ENCODE measurements at regions not wholly inside any gene's neighbourhood (a gene's known extent, or its start where the extent isn't known, plus 50 kb on each side); places are given as distances from the start of the nearest gene placed in this dataset.
"Not testable (repeated sequence)": the region's sequence is repeated elsewhere in the genome, so short reads cannot be mapped to it uniquely, and the experiment has no call there.

GRCh38 chr3:194910414-194910984, 224.8 kb downstream of the FAM43A start:
- in situ Hi-C loops (cut with HindIII; ENCODE audit: low sequenced_read_pairs): no loop called here
- DNase-seq (ENCODE audit: low read depth, low spot score): no peak
- TF ChIP-seq, protein P1, sequence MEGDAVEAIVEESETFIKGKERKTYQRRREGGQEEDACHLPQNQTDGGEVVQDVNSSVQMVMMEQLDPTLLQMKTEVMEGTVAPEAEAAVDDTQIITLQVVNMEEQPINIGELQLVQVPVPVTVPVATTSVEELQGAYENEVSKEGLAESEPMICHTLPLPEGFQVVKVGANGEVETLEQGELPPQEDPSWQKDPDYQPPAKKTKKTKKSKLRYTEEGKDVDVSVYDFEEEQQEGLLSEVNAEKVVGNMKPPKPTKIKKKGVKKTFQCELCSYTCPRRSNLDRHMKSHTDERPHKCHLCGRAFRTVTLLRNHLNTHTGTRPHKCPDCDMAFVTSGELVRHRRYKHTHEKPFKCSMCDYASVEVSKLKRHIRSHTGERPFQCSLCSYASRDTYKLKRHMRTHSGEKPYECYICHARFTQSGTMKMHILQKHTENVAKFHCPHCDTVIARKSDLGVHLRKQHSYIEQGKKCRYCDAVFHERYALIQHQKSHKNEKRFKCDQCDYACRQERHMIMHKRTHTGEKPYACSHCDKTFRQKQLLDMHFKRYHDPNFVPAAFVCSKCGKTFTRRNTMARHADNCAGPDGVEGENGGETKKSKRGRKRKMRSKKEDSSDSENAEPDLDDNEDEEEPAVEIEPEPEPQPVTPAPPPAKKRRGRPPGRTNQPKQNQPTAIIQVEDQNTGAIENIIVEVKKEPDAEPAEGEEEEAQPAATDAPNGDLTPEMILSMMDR (IDR thresholded peaks at IDR 0.05; ENCODE audit: low read depth, low read length): no peak
- H3K4me3 ChIP-seq (ENCODE audit: low read depth, low read length): no peak overlapping the region

DNA sequence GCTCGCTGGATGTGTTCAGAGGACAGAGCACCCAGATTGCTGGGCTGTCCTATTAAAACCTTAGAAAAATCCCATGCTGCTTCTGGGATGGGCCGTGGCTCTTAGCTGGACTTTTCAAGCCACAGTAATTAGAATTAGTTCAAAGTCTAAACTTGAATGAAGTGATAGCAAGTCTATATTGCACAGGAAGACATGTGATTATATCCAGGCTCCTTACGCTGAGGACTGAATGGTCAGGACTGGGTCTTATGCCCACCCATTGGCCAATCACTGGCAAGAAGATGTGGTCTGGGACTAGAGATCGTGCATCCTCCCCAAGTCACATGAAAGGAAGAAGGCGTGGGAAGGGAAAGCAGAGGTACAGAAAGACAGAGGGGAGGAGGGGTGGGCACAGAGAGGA, 227.6 kb downstream of the FAM43A start:
- H3K4me3 ChIP-seq (ENCODE audit: low read depth, low read length): no peak overlapping the region
- in situ Hi-C loops (cut with HindIII; ENCODE audit: low sequenced_read_pairs): no loop called here
- DNase-seq (ENCODE audit: low read depth, low spot score): no peak
- TF ChIP-seq, protein P1 (IDR thresholded peaks at IDR 0.05; ENCODE audit: low read depth, low read length): no peak

DNA sequence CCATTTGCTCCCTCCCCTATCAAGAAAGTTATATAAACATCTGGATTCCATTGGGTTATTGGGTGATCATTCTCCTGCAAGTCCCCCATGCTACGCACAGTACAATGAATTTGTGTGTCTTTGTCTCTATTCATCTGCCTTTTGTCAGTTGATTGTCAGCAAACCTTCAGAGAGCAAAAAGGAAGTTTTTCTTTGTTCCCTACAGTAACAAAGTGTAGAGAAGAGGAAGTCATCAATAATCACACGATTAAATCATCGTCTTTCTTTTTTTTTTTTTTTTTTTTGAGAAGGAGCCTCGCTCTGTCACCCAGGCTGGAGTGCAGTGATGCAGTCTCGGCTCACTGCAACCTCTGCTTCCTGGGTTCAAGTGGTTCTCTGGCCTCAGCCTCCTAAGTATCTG, 239.2 kb downstream of the FAM43A start:
- DNase-seq (ENCODE audit: low read depth, low spot score); in situ Hi-C loops (cut with HindIII; ENCODE audit: low sequenced_read_pairs); H3K4me3 ChIP-seq (ENCODE audit: low read depth, low read length): not testable (repeated sequence)

GRCh38 chr3:194925614-194926013, 239.9 kb downstream of the FAM43A start:
- no peak for DNase-seq (ENCODE audit: low read depth, low spot score)

DNA sequence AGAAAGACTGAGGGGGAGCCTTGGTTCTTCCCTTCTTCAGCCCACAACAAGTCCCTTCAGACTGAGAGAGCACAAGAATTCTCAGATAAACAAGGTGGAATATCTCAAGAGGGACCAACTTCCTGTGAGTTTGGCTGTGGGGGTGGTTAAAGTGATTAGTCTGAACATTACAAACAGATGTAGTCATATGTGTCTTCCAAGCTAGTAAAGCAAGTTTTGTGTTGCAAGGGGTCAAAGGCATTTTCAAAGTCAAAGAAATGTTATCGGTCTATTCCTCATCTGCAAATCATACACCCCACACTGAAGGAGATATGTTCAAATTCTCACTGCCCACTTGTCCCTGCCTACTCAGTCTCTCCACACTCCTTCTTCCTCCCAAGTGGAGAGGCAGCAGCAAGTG, 242.5 kb downstream of the FAM43A start:
- peak; percentile 27 for DNase-seq (ENCODE audit: low read depth, low spot score)

More at GRCh38 chr3:194925614-194926013, 239.9 kb downstream of the FAM43A start:
- H3K4me3 ChIP-seq (ENCODE audit: low read depth, low read length): no peak overlapping the region
- TF ChIP-seq, protein P1 (IDR thresholded peaks at IDR 0.05; ENCODE audit: low read depth, low read length): no peak
- in situ Hi-C loops (cut with HindIII; ENCODE audit: low sequenced_read_pairs): no loop called here

DNA sequence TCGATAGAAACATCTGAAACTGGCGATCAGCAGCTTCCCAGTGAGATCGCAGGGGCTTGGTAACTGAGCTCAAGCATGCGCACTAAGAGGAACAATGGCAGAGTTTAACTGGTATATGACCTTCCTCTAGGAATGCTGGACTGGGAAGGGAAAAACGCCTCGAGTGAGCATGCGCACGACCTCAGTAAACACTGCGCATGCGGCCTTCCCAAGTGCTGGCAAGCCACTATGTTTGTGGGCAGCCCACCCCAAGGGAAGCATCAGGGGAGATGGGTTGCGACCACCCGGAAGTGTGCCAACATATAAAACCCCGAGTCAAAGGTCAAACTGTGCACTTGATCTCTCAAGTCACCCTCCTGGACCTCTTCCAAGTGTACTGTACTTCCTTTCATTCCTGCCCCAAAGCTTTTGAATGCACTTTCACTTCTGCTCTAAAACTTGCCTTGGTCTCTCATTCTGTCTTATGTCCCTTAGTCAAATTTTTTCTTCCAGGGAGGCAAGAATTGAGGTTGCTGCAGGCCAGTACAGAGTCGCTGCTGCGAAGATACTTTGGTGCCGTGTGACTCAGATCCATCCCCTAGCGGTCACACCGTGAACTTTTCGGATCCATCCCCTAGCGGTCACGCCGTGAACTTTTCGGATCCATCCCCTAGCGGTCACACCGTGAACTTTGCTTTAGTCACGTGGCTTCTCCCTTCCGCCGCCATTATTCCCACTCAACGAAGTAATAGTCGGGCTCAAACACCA, 243.3 kb downstream of the FAM43A start:
- in situ Hi-C loops (cut with HindIII; ENCODE audit: low sequenced_read_pairs): no loop called here

More for the DNA sequence above, 242.5 kb downstream of the FAM43A start:
- no peak overlapping the region for H3K4me3 ChIP-seq (ENCODE audit: low read depth, low read length)
- TF ChIP-seq, protein P1 (IDR thresholded peaks at IDR 0.05; ENCODE audit: low read depth, low read length): no peak
- in situ Hi-C loops (cut with HindIII; ENCODE audit: low sequenced_read_pairs): no loop called here

GRCh38 chr3:194929578-194929960, 243.9 kb downstream of the FAM43A start:
- no peak overlapping the region for H3K4me3 ChIP-seq (ENCODE audit: low read depth, low read length)
- DNase-seq (ENCODE audit: low read depth, low spot score): no peak
- TF ChIP-seq, protein P1 (IDR thresholded peaks at IDR 0.05; ENCODE audit: low read depth, low read length): no peak
- in situ Hi-C loops (cut with HindIII; ENCODE audit: low sequenced_read_pairs): no loop called here

More for the DNA sequence above, 243.3 kb downstream of the FAM43A start:
- H3K4me3 ChIP-seq (ENCODE audit: low read depth, low read length): no peak overlapping the region
- DNase-seq (ENCODE audit: low read depth, low spot score): no peak
- TF ChIP-seq, protein P1 (IDR thresholded peaks at IDR 0.05; ENCODE audit: low read depth, low read length): peak; percentile 57

Data from astrocyte of the spinal cord (primary cell).